ENCODE measurements at regions not wholly inside any gene's neighbourhood (a gene's known extent, or its start where the extent isn't known, plus 50 kb on each side); places are given as distances from the start of the nearest gene placed in this dataset.
"Not testable (repeated sequence)": the region's sequence is repeated elsewhere in the genome, so short reads cannot be mapped to it uniquely, and the experiment has no call there.

- no peak overlapping the region for H3K4me3 ChIP-seq (ENCODE audit: low read depth in 1 of 2, low read length in 1 of 2)
- H3K27me3 ChIP-seq: peaks cover 18% of the 10 kb centered on the region
- peak; percentile 97 for TF ChIP-seq CTCF (IDR thresholded peaks at IDR 0.05)
- H3K9me3 ChIP-seq: no peaks in the 10 kb centered on the region
- no peaks in the 10 kb centered on the region for H3K4me1 ChIP-seq (ENCODE audit: control insufficient read depth in 1 of 2, insufficient read depth in 1 of 2, low read depth in 1 of 2, low read length in 1 of 2)
- H3K36me3 ChIP-seq: no peaks in the 10 kb centered on the region
- no peak overlapping the region for H3K27ac ChIP-seq
Measured at GRCh38 chr7:45259966-45260646, 102.5 kb downstream of the RAMP3 start.

GRCh38 chr7:45267262-45267661, 109.7 kb downstream of the RAMP3 start:
- no peaks in the 10 kb centered on the region for H3K9me3 ChIP-seq

GRCh38 chr7:45268013-45268412, 110.4 kb downstream of the RAMP3 start:
- Histone ChIP-seq H3K27me3 (peaks cover 33% of the 10 kb centered on the region), H3K36me3 (no peaks in the 10 kb centered on the region), H3K4me1 (ENCODE audit: control insufficient read depth in 1 of 2, insufficient read depth in 1 of 2, low read depth in 1 of 2, low read length in 1 of 2) (no peaks in the 10 kb centered on the region), H3K27ac (no peak overlapping the region), H3K9me3 (no peaks in the 10 kb centered on the region), H3K4me3 (ENCODE audit: low read depth in 1 of 2, low read length in 1 of 2) (no peak overlapping the region)
- TF ChIP-seq CTCF (IDR thresholded peaks at IDR 0.05): no peak

More at GRCh38 chr7:45267262-45267661, 109.7 kb downstream of the RAMP3 start:
- no peak for TF ChIP-seq CTCF (IDR thresholded peaks at IDR 0.05)
- Histone ChIP-seq H3K36me3 (no peaks in the 10 kb centered on the region), H3K4me3 (ENCODE audit: low read depth in 1 of 2, low read length in 1 of 2) (no peak overlapping the region), H3K27ac (no peak overlapping the region), H3K4me1 (ENCODE audit: control insufficient read depth in 1 of 2, insufficient read depth in 1 of 2, low read depth in 1 of 2, low read length in 1 of 2) (no peaks in the 10 kb centered on the region), H3K27me3 (peaks cover 33% of the 10 kb centered on the region)

GRCh38 chr7:45269192-45269591, 111.6 kb downstream of the RAMP3 start:
- H3K4me3 ChIP-seq (ENCODE audit: low read depth in 1 of 2, low read length in 1 of 2): no peak overlapping the region
- no peaks in the 10 kb centered on the region for H3K9me3 ChIP-seq
- no peaks in the 10 kb centered on the region for H3K36me3 ChIP-seq
- no peak overlapping the region for H3K27ac ChIP-seq
- H3K4me1 ChIP-seq (ENCODE audit: control insufficient read depth in 1 of 2, insufficient read depth in 1 of 2, low read depth in 1 of 2, low read length in 1 of 2): no peaks in the 10 kb centered on the region
- peaks cover 37% of the 10 kb centered on the region for H3K27me3 ChIP-seq
- no peak for TF ChIP-seq CTCF (IDR thresholded peaks at IDR 0.05)

GRCh38 chr7:45278763-45279398, 121.3 kb downstream of the RAMP3 start:
- Histone ChIP-seq H3K9me3 (no peaks in the 10 kb centered on the region), H3K27me3 (peaks cover 38% of the 10 kb centered on the region), H3K36me3 (no peaks in the 10 kb centered on the region), H3K4me3 (ENCODE audit: low read depth in 1 of 2, low read length in 1 of 2) (no peak overlapping the region), H3K4me1 (ENCODE audit: control insufficient read depth in 1 of 2, insufficient read depth in 1 of 2, low read depth in 1 of 2, low read length in 1 of 2) (no peaks in the 10 kb centered on the region), H3K27ac (no peak overlapping the region)
- TF ChIP-seq CTCF (IDR thresholded peaks at IDR 0.05): no peak

GRCh38 chr7:45289611-45290010, 132.0 kb downstream of the RAMP3 start:
- H3K4me3 ChIP-seq (ENCODE audit: low read depth in 1 of 2, low read length in 1 of 2); H3K27me3 ChIP-seq; H3K4me1 ChIP-seq (ENCODE audit: control insufficient read depth in 1 of 2, insufficient read depth in 1 of 2, low read depth in 1 of 2, low read length in 1 of 2); H3K27ac ChIP-seq; H3K36me3 ChIP-seq; H3K9me3 ChIP-seq: not testable (repeated sequence)
